Kidney capillary endothelial cell (primary cell): ENCODE measurements at regions not wholly inside any gene's neighbourhood (a gene's known extent, or its start where the extent isn't known, plus 50 kb on each side); places are given as distances from the start of the nearest gene placed in this dataset.
"Not testable (repeated sequence)": the region's sequence is repeated elsewhere in the genome, so short reads cannot be mapped to it uniquely, and the experiment has no call there.

ENCODE experiments used
- DNase-seq: peaks from one replicate; pipeline ENCODE4 v3.0.0-alpha.2; 2018; ENCODE audit warnings: low spot score

DNA sequence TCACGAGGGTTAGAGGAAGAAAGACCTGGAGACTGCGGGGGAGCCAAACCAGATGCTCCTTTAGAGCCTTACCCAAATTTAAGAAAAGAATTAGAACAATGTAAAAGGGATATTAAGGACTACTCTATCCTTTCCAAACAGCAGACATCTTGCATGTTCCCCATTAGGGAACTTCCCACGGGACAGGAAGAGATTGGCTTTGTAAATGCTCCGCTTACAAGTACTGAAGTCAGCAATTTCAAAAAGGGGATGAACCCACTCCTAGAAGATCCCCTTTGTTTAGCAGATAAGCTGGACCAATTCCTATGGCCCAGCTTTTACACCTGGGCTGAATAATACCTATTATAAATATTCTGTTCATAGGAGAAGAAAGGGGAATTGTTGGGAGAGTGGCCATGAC lies 74.2 kb downstream of the APOBEC1 start:
- DNase-seq: no peak

DNA sequence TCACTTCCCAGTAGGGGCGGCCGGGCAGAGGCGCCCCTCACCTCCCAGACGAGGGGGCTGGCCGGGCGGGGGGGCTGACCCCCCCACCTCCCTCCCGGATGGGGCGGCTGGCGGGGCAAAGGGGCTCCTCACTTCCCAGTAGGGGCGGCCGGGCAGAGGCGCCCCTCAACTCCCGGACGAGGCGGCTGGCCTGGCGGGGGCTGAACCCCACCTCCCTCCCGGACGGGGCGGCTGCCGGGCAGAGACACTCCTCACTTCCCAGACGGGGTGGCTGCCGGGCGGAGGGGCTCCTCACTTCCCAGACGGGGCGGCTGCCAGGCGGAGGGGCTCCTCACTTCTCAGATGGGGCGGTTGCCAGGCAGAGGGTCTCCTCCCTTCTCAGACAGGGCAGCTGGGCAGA lies 75.6 kb downstream of the APOBEC1 start:
- not testable (repeated sequence) for DNase-seq

DNA sequence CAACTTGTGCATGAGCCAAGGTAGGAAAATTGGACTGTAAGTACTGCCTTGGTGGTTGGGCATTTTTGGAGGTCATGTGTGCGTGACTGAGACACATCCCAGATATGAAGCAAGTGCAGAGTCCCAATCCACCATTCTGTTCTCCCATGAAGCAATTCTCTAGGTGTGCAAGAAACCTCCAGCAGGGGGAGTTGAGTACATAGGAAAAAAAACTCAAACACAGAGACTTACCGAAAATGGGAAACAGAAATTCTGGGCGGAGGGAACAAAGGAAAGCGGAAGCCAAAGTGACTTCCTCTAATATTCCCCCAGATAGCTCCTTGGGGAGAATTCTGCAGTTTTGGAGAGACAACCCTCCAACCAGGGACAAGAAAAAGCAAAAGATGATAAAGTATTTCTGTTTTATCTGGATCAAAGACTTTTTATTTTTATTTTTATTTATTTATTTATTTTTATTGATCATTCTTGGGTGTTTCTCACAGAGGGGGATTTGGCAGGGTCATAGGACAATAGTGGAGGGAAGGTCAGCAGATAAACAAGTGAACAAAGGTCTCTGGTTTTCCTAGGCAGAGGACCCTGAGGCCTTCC lies 76.9 kb downstream of the APOBEC1 start:
- peak; percentile 44 for DNase-seq

DNA sequence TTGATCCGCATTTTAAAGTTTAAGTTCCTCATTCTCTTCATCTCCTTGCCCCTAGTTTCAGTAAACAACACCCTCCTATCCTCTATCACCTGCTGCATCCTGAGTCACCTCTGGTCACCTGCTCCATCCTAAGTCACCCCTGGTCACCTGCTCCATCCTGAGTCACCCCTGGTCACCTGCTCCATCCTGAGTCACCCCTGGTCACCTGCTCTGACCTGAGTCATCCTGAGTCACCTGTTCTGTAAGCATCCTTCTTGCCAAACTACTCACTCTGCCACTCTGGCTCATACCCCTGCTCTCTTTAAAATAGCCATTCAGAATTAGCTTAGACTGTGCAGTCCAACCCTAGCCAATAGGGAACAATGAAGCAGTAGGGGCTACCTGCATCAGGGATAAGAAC lies 80.6 kb upstream of the CD163 start:
- DNase-seq: not testable (repeated sequence)

DNA sequence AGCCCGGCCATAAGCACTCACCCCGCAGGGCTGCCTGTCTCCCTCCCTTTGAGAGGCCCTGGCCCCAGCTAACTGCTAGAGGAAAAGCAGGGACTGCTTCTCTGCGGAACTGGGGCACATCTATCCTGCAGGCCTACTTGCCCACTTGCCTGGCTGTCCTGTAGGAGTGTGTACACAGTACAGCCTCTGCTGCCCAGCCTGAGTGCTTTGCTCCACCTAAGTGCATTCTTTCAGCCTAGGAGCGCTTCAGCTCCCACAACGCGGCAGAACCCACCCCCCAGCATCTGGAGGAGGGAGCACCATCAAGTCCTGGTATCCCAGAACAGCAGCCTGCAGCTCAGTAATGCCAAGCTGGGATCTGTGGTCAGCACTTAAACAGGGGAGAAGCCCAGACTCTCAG lies 79.9 kb upstream of the CD163 start:
- DNase-seq: no peak

DNA sequence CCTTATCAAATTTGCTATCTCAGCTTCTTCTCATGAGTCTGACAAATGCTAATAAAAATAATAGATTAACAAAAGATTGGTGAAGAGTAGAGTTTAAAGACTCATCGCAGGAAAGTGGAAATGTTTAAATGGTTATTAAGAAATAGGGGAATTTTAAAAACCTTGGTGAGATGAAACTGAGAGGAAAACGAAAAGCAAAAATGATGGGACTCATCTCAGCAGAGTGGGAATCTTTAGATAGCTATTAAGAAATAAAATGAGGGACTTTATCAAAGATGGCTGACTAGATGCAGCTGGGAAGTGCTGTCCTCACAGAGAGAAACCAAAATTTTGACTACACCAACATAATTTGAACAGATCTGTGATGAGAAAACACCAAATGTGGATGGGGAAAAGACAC lies 79.2 kb upstream of the CD163 start:
- DNase-seq: no peak

DNA sequence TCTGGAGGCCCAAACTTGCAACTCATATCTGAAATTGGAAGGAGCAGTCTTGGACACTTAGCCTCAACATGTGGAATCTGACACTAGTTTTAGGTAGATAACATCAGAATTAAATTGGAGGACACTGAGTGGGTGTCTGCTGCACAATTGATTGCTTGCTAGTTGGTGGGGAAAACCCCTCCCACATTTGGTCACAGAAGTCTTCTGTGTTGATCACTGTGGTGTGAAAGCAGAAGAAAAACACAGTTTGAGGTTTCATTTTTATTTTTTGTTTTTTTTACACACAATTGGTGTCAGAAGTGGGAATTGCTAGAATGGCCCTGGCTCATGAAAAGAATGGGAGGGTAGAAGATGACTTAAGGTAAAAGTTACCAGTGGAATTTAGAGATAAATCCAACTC lies 78.0 kb upstream of the CD163 start:
- no peak for DNase-seq

DNA sequence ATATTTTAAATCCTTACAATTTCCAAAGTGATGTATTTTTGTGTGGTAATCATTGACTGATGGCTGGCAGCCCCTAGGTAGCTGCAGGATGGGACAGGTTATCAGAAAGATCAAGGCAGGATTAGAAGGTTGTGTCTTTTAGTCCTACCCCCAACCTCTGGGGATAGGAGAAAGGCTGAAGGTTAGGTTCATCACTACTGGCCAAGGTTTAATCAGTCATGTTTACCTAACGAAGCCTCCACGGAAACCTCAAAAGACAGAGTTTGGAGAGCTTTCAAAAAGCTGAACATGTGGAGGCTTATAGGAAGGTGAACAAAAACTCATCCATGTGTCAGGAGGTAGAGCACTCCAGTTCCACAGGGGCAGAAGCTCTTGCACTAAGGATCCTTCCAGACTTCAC lies 77.5 kb upstream of the CD163 start:
- no peak for DNase-seq

DNA sequence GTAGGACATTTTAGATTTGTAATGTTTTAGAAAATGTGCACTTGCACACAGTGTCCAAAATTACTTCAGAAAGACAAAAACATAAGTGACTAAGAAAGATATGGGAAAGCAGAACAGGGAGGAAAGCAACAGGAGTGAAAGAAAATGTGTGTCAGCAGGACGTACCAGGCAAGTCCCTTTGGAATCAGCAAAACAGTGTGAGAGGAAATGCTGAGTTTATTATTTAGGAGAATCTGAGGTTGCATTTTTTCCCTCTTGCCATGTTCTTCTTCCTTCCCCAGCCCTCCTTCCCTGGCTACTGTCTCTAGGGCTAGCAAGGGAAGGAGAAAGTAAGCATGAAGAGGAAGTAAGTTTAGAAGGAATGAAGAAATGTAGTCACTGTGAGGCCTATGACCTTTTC lies 67.7 kb upstream of the CD163 start:
- no peak for DNase-seq

DNA sequence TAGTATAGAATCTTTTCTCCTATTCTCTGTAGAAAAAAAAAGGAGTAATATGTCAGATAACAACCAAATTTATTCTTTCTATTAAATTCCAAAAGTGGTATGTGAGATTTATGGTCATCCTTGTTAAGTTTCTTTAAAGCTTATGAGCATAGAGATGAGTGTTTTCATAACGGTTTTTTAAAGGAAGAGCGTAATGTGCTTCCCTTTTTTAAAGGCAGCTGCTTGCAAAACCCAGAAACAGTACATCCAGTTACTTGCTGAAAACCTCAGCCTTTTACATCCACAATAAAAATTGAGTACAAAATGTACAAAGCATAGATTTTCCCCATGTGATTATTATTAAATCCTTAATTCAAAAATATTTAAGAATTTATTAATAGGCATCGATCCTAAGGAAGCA lies 53.6 kb upstream of the CD163 start:
- no peak for DNase-seq

DNA sequence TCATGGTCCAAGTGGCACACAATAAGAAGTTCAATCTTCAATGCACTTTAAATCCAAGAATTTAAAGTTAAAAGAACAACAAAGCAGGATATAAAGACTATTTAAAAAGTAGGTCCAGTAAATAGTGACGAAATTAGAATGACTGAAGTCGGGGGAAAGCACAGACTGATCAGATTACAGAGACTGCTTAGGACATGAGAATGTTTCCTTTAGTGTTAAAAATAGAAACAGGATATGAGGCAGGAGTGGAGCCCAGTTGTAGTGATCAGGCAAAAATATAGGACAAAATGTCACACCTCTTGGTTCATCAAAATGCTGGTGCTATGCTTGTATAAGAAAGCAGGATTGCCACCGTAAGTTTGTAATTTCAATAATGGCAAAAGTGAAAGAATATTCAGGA lies 52.2 kb upstream of the CD163 start:
- DNase-seq: peak; percentile 87

DNA sequence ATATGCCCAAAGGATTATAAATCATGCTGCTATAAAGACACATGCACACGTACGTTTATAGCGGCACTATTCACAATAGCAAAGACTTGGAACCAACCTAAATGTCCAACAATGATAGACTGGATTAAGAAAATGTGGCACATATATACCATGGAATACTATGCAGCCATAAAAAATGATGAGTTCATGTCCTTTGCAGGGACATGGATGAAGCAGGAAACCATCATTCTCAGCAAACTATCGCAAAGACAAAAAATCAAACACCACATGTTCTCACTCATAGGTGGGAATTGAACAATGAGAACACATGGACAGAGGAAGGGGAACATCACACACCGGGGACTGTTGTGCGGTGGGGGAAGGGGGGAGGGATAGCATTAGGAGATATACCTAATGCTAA lies 51.3 kb upstream of the CD163 start:
- DNase-seq: not testable (repeated sequence)
